ENCODE measurements at regions not wholly inside any gene's neighbourhood (a gene's known extent, or its start where the extent isn't known, plus 50 kb on each side); places are given as distances from the start of the nearest gene placed in this dataset.
A peak's percentile ranks its signal among the peaks of the same experiment; 100 is the strongest.

GRCh38 chr7:49320083-49320482 is 395.7 kb downstream of the CDC14C start:
- TF ChIP-seq CTCF (IDR thresholded peaks at IDR 0.05): no peak

GRCh38 chr7:49321843-49322242 is 397.5 kb downstream of the CDC14C start:
- no peak for TF ChIP-seq CTCF (IDR thresholded peaks at IDR 0.05)

- no peak for TF ChIP-seq CTCF (IDR thresholded peaks at IDR 0.05)
These were observed 398.1 kb downstream of the CDC14C start for GRCh38 chr7:49322476-49322875.

GRCh38 chr7:49324040-49324439 is 399.7 kb downstream of the CDC14C start:
- no peak for TF ChIP-seq CTCF (IDR thresholded peaks at IDR 0.05)

GRCh38 chr7:49324707-49325106 is 400.4 kb downstream of the CDC14C start:
- TF ChIP-seq CTCF (IDR thresholded peaks at IDR 0.05): peak; percentile 62

- no peak for TF ChIP-seq CTCF (IDR thresholded peaks at IDR 0.05)
These were observed 401.2 kb downstream of the CDC14C start for GRCh38 chr7:49325571-49325970.

GRCh38 chr7:49327155-49327554 is 402.8 kb downstream of the CDC14C start:
- no peak for TF ChIP-seq CTCF (IDR thresholded peaks at IDR 0.05)

- TF ChIP-seq CTCF (IDR thresholded peaks at IDR 0.05): no peak
These were observed 409.0 kb downstream of the CDC14C start for GRCh38 chr7:49333180-49333881.
